Kidney capillary endothelial cell (primary cell): ENCODE measurements at regions not wholly inside any gene's neighbourhood (a gene's known extent, or its start where the extent isn't known, plus 50 kb on each side); places are given as distances from the start of the nearest gene placed in this dataset.
"Not testable (repeated sequence)": the region's sequence is repeated elsewhere in the genome, so short reads cannot be mapped to it uniquely, and the experiment has no call there.

Experiments used
- DNase-seq: peaks from one replicate; pipeline ENCODE4 v3.0.0-alpha.2; 2018; ENCODE audit warnings: low spot score

- no peak for DNase-seq
Measured at GRCh38 chr1:65590279-65590678, 169.8 kb downstream of the LEPR start.

GRCh38 chr1:65593516-65593915 lies 173.0 kb downstream of the LEPR start:
- DNase-seq: no peak

- DNase-seq: no peak
Measured at GRCh38 chr1:65595724-65596123, 175.3 kb downstream of the LEPR start.

- no peak for DNase-seq
Measured at GRCh38 chr1:65596768-65597167, 176.3 kb downstream of the LEPR start.

- DNase-seq: no peak
Measured at GRCh38 chr1:65605621-65606020, 185.2 kb downstream of the LEPR start.

GRCh38 chr1:65606426-65606825 lies 186.0 kb downstream of the LEPR start:
- DNase-seq: peak; percentile 27

GRCh38 chr1:65613884-65614283 lies 178.8 kb upstream of the PDE4B start:
- no peak for DNase-seq

GRCh38 chr1:65615859-65616258 lies 176.8 kb upstream of the PDE4B start:
- peak; percentile 6 for DNase-seq

- not testable (repeated sequence) for DNase-seq
Measured at GRCh38 chr1:65621721-65622120, 171.0 kb upstream of the PDE4B start.

GRCh38 chr1:65623895-65624294 lies 168.8 kb upstream of the PDE4B start:
- DNase-seq: no peak

- no peak for DNase-seq
Measured at GRCh38 chr1:65625528-65625927, 167.2 kb upstream of the PDE4B start.

GRCh38 chr1:65626003-65626402 lies 166.7 kb upstream of the PDE4B start:
- no peak for DNase-seq

GRCh38 chr1:65629788-65630187 lies 162.9 kb upstream of the PDE4B start:
- no peak for DNase-seq

GRCh38 chr1:65630855-65631254 lies 161.8 kb upstream of the PDE4B start:
- DNase-seq: no peak

GRCh38 chr1:65632235-65632634 lies 160.5 kb upstream of the PDE4B start:
- DNase-seq: no peak

- no peak for DNase-seq
Measured at GRCh38 chr1:65640046-65640445, 152.6 kb upstream of the PDE4B start.

GRCh38 chr1:65649185-65649584 lies 143.5 kb upstream of the PDE4B start:
- DNase-seq: not testable (repeated sequence)

- DNase-seq: no peak
Measured at GRCh38 chr1:65650682-65651081, 142.0 kb upstream of the PDE4B start.

GRCh38 chr1:65654526-65654925 lies 138.2 kb upstream of the PDE4B start:
- DNase-seq: not testable (repeated sequence)

GRCh38 chr1:65657609-65658008 lies 135.1 kb upstream of the PDE4B start:
- not testable (repeated sequence) for DNase-seq

GRCh38 chr1:65658122-65658521 lies 134.6 kb upstream of the PDE4B start:
- no peak for DNase-seq

- no peak for DNase-seq
Measured at GRCh38 chr1:65668368-65668767, 124.3 kb upstream of the PDE4B start.

- DNase-seq: no peak
Measured at GRCh38 chr1:65670518-65670917, 122.2 kb upstream of the PDE4B start.

- peak; percentile 12 for DNase-seq
Measured at GRCh38 chr1:65674522-65674921, 118.2 kb upstream of the PDE4B start.

GRCh38 chr1:65679773-65680172 lies 112.9 kb upstream of the PDE4B start:
- no peak for DNase-seq
